Dendritic cell treated with granulocyte-macrophage colony-stimulating factor and Interleukin-4, amounts not matched to agents 40 ng/mL and 50 ng/mL, for 4 days (primary cell): ENCODE measurements at regions not wholly inside any gene's neighbourhood (a gene's known extent, or its start where the extent isn't known, plus 50 kb on each side); places are given as distances from the start of the nearest gene placed in this dataset.

ENCODE experiments used
- H3K27ac Mint-ChIP-seq: one replicate; pipeline ENCODE4 v1.8.0; 2022; ENCODE audit warnings: mild to moderate bottlenecking, mixed read lengths
- H3K27me3 Mint-ChIP-seq: one replicate; pipeline ENCODE4 v1.8.0; 2022; ENCODE audit warnings: mild to moderate bottlenecking, mixed read lengths
- H3K36me3 Mint-ChIP-seq: one replicate; pipeline ENCODE4 v1.8.0; 2022; ENCODE audit warnings: low read depth, mixed read lengths
- H3K4me1 Mint-ChIP-seq: one replicate; pipeline ENCODE4 v1.8.0; 2022; ENCODE audit warnings: low read depth, mixed read lengths
- H3K4me3 Mint-ChIP-seq: one replicate; pipeline ENCODE4 v1.8.0; 2022; ENCODE audit warnings: mild to moderate bottlenecking, moderate library complexity, mixed read lengths
- H3K9me3 Mint-ChIP-seq: one replicate; pipeline ENCODE4 v1.8.0; 2022; ENCODE audit warnings: mixed read lengths
- intact Hi-C: fragments of 100-400 bp; cut with micrococcal nuclease; formaldehyde crosslinking; loops from one replicate; pipeline ENCODE4 v1.15.0; 2022

DNA sequence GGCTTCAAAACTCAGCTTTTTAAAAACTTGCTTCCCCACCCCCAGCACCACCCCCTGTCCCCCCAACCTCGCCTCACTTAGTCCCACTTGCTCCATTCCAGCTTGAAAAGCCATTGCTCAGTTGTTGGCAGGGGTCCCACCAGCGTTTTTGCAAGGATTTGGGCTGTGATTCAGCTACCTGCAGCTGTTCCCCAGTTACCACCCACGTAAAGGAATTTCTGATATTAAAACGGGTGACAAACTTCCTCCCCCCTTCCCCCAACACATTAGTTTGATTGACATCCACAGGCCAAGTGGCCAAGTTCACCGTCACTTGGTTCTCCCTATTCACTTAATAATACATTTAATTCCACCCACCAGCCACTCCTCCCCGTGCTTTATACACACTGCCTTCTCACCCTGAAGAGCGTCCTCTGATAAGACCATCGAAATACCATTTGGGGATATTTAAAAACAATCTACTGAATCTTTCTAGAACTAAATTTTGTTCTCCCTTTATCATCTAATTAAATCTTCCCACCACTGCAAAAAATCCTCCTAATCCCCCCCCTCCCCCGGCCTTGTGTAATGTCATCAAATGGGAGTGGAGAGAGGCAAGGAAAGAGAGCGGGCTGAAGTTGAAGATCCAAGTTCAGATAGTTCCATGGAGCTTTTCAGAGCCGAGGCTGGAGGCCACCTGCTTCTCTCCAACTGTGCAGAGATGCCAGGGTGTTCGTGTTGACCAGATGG is 55.1 kb downstream of the SOX9 start:
- Mint-ChIP-seq H3K36me3 (no peaks in the 10 kb centered on the region), H3K27me3 (no peaks in the 10 kb centered on the region), H3K27ac (no peak overlapping the region), H3K4me1 (no peaks in the 10 kb centered on the region), H3K4me3 (no peak overlapping the region), H3K9me3 (no peaks in the 10 kb centered on the region)
- intact Hi-C loops: no loop called here

DNA sequence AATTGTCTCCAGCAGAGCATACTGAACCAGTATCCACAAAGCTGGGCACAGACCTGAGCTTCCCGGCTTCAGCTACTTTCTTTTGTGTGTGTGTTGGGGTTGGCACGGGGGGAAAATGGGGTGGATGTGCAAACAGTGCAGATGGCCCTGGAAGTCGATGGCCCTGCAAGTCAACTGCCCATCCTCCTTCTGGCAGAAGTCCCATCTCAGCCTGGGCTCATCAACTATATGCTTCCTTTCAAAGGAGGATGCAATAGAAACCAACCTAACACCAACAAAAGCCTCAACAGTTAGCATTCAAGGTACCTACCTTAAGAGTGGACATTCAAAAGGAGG is 55.7 kb downstream of the SOX9 start:
- no peaks in the 10 kb centered on the region for H3K36me3 Mint-ChIP-seq
- H3K4me1 Mint-ChIP-seq: no peaks in the 10 kb centered on the region
- intact Hi-C loops: no loop called here
- H3K9me3 Mint-ChIP-seq: no peaks in the 10 kb centered on the region
- H3K27ac Mint-ChIP-seq: no peak overlapping the region
- no peak overlapping the region for H3K4me3 Mint-ChIP-seq
- H3K27me3 Mint-ChIP-seq: no peaks in the 10 kb centered on the region

GRCh38 chr17:72176951-72177660 is 56.3 kb downstream of the SOX9 start:
- Mint-ChIP-seq H3K27me3 (no peaks in the 10 kb centered on the region), H3K36me3 (no peaks in the 10 kb centered on the region), H3K9me3 (no peaks in the 10 kb centered on the region), H3K4me1 (no peaks in the 10 kb centered on the region), H3K27ac (no peak overlapping the region), H3K4me3 (no peak overlapping the region)
- intact Hi-C loops: no loop called here

DNA sequence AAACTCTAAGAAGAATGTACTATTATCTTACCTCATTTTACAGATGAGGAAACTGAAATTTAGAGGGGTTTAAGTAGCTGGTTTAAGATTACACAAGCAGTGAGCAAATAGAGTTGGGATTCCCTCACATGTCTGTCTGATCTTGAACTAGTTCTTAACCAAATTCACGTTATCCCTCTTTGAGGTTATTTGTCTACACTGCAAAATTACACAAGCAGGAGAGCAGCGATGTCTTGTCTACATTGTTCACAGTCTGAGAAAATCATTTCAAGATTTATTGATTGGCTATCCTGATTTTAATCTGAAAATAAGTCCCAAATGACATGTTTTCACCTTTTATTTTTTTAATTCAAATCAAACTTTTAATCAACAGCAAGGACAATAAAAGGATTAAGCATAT is 56.9 kb downstream of the SOX9 start:
- intact Hi-C loops: no loop called here
- H3K36me3 Mint-ChIP-seq: no peaks in the 10 kb centered on the region
- no peak overlapping the region for H3K27ac Mint-ChIP-seq
- H3K4me3 Mint-ChIP-seq: no peak overlapping the region
- H3K27me3 Mint-ChIP-seq: no peaks in the 10 kb centered on the region
- H3K9me3 Mint-ChIP-seq: no peaks in the 10 kb centered on the region
- H3K4me1 Mint-ChIP-seq: no peaks in the 10 kb centered on the region

DNA sequence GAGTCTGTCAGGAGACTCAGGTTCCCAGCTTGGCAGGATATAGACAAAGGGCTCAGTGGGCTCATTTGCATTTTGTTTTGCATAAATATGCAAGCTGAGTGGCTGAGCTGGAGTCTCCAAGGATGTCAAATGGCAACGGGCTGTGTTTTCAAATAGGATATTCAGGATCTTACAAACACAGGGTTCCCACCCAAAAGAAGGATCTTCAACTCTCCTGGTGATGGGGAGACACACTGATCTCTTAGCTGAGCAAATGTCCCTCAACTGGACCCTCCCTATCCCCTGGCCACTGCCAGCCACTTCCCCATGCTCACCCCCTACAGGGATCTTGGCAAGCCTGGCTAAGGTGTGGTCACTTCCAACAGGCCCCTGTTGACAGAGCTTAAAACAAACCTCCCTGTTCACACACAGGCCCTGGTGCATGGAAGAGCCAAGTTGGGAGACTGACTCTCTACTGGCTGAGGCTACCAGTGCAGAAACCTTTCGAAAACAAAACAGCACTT is 61.6 kb downstream of the SOX9 start:
- H3K9me3 Mint-ChIP-seq: no peaks in the 10 kb centered on the region

GRCh38 chr17:72183194-72183685 is 62.4 kb downstream of the SOX9 start:
- Mint-ChIP-seq H3K9me3 (no peaks in the 10 kb centered on the region), H3K27me3 (no peaks in the 10 kb centered on the region)
- intact Hi-C loops: no loop called here

More for the DNA sequence above, 61.6 kb downstream of the SOX9 start:
- H3K4me1 Mint-ChIP-seq: no peaks in the 10 kb centered on the region
- H3K4me3 Mint-ChIP-seq: no peak overlapping the region
- no peak overlapping the region for H3K27ac Mint-ChIP-seq
- no peaks in the 10 kb centered on the region for H3K36me3 Mint-ChIP-seq
- intact Hi-C loops: no loop called here
- no peaks in the 10 kb centered on the region for H3K27me3 Mint-ChIP-seq

GRCh38 chr17:72184805-72185204 is 64.0 kb downstream of the SOX9 start:
- Mint-ChIP-seq H3K4me1 (no peaks in the 10 kb centered on the region), H3K27me3 (no peaks in the 10 kb centered on the region), H3K27ac (no peak overlapping the region), H3K36me3 (no peaks in the 10 kb centered on the region), H3K4me3 (no peak overlapping the region), H3K9me3 (no peaks in the 10 kb centered on the region)
- intact Hi-C loops: no loop called here

More at GRCh38 chr17:72183194-72183685, 62.4 kb downstream of the SOX9 start:
- Mint-ChIP-seq H3K4me3 (no peak overlapping the region), H3K4me1 (no peaks in the 10 kb centered on the region), H3K27ac (no peak overlapping the region), H3K36me3 (no peaks in the 10 kb centered on the region)

GRCh38 chr17:72185564-72185963 is 64.7 kb downstream of the SOX9 start:
- Mint-ChIP-seq H3K36me3 (no peaks in the 10 kb centered on the region), H3K27ac (no peak overlapping the region), H3K4me3 (no peak overlapping the region), H3K27me3 (no peaks in the 10 kb centered on the region), H3K9me3 (no peaks in the 10 kb centered on the region), H3K4me1 (no peaks in the 10 kb centered on the region)
- intact Hi-C loops: no loop called here

DNA sequence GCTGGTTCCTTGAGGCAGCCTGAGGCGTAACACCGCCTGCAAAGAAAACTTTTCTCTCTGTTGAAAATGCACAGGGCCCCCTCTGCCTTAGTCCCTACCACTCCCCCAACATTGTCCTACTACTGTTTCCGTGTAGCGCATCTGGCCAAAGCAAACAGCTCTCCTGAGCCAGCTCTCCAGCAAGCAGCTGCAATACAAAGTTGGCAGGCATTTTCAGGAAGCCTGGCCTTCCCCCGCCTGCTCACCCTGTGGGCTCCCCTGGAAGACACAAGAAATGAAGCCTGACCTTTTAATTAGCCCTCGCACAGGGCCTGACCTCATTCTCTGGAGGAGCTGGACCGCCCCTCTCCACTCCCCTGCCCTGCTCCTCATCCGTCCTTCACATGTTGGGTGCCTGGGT is 66.7 kb downstream of the SOX9 start:
- Mint-ChIP-seq H3K36me3 (no peaks in the 10 kb centered on the region), H3K9me3 (no peaks in the 10 kb centered on the region), H3K27ac (no peak overlapping the region), H3K4me3 (no peak overlapping the region), H3K4me1 (no peaks in the 10 kb centered on the region), H3K27me3 (no peaks in the 10 kb centered on the region)
- intact Hi-C loops: no loop called here

GRCh38 chr17:72188801-72189200 is 68.0 kb downstream of the SOX9 start:
- no peaks in the 10 kb centered on the region for H3K36me3 Mint-ChIP-seq
- intact Hi-C loops: no loop called here
- no peaks in the 10 kb centered on the region for H3K9me3 Mint-ChIP-seq

DNA sequence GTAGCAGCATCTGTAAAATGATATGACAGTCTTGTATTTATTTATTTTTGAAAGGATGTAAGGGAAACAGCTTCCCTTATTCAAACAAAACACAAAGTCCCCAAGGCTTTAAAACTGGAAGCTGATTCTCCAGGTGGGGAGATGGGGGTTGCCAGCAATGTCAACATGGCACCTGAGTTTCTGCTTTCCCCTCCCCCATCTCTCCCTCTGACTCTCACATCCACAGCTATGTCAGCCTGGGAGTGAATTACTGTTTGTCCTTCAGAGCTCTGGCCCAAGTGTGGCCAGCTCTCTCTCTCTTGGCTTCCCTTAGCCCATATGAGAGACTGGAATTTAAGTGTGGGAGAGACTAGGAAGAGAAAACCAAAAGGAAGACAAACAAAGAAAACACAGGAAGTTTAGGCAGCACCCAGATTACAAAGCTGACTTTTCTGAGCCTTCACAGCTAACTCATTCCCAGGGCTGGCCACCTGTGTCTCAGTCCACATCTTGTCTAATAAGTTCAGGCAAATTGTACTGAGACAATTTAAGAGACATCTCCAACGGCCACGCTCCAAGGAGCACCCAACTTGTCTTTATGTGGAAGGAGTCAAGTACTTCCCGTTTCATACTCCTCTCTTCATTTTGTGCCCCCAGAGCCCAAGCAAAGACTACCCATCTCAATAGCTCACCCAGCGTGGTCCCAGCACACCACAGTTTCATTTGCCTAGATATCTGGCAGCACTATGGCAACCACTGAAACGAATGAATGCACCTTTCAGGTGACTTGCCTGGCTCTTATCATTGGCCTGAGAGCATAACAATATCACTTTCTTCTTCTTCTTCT is 69.2 kb downstream of the SOX9 start:
- Mint-ChIP-seq H3K4me3 (no peak overlapping the region), H3K4me1 (no peaks in the 10 kb centered on the region), H3K36me3 (no peaks in the 10 kb centered on the region), H3K9me3 (no peaks in the 10 kb centered on the region), H3K27ac (no peak overlapping the region), H3K27me3 (no peaks in the 10 kb centered on the region)
- intact Hi-C loops: no loop called here

More at GRCh38 chr17:72188801-72189200, 68.0 kb downstream of the SOX9 start:
- H3K4me3 Mint-ChIP-seq: no peak overlapping the region
- H3K27ac Mint-ChIP-seq: no peak overlapping the region
- H3K4me1 Mint-ChIP-seq: no peaks in the 10 kb centered on the region
- no peaks in the 10 kb centered on the region for H3K27me3 Mint-ChIP-seq

- intact Hi-C loops: no loop called here
- Mint-ChIP-seq H3K27me3 (no peaks in the 10 kb centered on the region), H3K9me3 (peaks cover 6% of the 10 kb centered on the region), H3K4me1 (no peaks in the 10 kb centered on the region), H3K36me3 (no peaks in the 10 kb centered on the region), H3K27ac (no peak overlapping the region), H3K4me3 (no peak overlapping the region)
Measured at GRCh38 chr17:72191356-72191755, 70.5 kb downstream of the SOX9 start.

DNA sequence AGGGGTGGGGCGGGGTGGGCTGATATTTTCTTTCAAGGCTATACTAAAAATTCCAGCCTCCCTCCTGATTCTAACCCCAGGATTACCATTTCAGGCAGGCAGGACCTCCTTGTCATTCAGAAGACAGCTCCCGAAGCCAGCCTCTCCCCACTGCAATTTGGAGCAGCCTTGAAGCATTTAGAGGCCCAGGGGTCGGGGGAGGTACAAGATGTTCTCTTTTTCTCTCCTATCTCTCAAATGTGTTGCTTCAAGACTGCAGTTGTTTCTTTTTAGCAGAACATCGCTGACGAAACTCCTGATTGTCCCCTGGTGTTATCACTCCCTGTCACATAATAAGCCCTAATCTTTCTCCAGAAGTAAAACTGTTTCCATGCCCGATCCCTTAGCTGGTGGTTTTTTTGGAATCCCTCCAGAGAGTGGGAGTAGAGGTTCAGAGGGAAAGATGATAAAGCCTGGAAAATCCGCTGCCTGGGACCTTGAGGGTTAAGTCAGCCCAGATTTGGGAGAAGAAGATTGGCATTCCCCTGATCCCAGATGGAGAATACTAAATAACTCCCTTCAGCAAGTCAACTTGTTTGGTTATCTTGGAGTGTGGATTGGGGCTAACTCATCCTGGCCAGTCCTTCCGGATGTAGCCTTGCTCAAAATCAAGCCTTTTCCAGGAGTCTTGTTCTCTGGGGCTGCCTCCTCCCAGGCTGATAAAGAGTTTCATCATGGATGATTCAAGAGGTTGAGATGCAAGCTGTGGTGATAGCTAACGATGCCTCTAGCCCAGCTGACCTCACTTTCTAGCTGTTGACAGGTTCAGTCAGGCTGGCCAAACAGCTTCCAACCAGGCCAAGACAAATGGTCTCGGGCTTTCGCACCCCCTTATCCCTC is 71.3 kb downstream of the SOX9 start:
- Mint-ChIP-seq H3K27me3 (no peaks in the 10 kb centered on the region), H3K4me1 (no peaks in the 10 kb centered on the region), H3K36me3 (no peaks in the 10 kb centered on the region), H3K27ac (no peak overlapping the region), H3K9me3 (peaks cover 14% of the 10 kb centered on the region), H3K4me3 (no peak overlapping the region)
- intact Hi-C loops: no loop called here
